Eye (tissue), 1 donor: ENCODE measurements at regions not wholly inside any gene's neighbourhood (a gene's known extent, or its start where the extent isn't known, plus 50 kb on each side); places are given as distances from the start of the nearest gene placed in this dataset.

Source experiments
- DNase-seq: peaks from one replicate; pipeline ENCODE4 v3.0.0-alpha.2; 2015

- DNase-seq, result no peak
These were observed 106.6 kb downstream of the MAF start for GRCh38 chr16:79493911-79494310.

DNA sequence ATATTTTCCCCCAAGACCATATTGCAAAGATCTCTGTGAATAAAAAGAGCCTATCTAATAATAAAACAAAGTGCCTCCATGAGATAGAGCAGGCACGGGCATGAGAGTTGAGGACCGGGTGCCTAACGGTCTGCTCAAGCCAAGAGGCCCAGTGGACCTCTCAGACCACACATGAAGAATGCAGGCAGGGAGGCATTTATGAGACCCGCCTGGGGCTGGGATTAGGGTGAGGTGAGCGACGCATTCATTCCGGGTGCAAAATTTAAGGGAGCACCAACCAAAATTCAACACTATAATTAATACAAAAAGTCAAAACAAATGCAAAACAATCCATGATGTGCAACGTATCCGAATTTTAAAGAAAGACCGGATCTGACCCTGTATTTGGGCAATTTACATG lies 108.5 kb downstream of the MAF start:
- DNase-seq, result no peak

DNA sequence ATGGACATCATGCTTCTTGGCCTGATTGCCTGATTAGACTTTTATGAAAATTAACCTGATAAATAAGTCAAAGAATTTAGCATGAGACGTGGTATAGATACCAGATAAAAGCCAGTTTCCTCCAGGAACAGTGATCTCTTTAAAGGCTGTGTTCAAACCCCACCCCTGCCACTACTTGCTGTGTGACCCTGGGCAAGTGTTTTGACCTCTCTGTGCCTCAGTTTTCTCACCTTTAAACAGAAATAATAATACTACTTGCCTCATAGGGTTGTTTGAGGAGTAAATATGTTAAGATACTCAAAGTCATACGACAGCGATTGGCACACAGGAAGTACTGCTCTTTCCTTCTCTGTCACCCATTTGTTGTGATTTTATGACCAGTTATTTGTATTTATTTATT lies 115.5 kb downstream of the MAF start:
- DNase-seq, result no peak

DNA sequence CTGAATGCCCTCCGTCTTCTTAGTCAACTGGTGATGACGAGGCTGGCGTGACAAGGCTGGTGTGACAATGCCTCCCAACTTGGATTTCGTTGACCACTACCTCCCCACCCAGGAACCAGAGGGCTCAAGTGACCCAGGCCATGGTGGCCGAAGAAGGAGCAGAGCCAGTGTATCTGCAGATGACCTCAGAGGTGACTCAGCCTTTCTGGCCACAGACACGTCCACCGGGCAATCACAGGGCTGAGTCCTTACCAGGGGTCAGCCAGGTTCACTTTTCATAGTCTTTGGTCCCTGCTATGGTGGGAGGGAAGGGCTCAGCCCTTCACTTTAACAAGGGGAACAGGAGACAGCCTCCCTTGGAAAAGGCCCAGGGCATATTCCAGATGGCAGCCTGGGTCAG lies 116.3 kb downstream of the MAF start:
- no peak for DNase-seq

DNA sequence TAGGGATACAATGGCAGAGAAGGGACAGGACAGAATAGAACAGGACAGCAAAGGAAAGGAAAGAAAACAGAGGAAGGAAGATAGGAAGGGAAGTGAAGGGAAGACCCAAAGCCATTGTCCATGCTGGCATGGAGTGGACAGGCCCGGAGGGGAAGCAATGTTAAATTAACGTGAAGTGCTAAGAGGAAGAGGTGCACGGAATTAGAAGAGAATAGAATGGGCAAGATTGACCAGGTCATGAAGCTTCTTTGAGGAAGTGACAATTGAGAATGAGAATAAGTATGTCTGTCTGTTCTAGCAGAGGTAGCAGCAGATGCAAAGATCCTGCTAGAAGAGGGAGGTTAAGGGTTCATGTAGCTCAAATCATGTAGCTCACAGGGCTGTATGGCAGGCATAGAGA lies 117.2 kb downstream of the MAF start:
- no peak for DNase-seq

- DNase-seq, result no peak
These were observed 118.5 kb downstream of the MAF start for GRCh38 chr16:79482011-79482410.

DNA sequence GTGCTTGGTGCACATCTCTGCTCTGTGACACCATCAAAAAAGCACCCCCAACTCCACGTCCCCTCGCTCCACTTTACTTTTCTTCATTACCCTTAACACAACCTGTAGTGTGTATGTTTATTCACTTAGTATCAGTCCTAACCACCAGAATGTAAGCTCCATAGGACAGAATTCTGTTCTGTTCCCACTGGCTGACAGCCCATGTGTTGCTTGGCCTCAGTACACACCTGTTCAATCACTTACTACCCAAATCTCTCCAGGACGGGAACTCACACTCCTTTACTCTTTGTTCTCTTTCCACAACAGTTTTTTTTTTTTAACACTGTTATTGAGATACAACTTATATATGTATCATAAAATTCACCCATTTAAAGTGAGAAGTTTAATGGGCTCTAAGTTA lies 119.6 kb downstream of the MAF start:
- DNase-seq, result no peak

DNA sequence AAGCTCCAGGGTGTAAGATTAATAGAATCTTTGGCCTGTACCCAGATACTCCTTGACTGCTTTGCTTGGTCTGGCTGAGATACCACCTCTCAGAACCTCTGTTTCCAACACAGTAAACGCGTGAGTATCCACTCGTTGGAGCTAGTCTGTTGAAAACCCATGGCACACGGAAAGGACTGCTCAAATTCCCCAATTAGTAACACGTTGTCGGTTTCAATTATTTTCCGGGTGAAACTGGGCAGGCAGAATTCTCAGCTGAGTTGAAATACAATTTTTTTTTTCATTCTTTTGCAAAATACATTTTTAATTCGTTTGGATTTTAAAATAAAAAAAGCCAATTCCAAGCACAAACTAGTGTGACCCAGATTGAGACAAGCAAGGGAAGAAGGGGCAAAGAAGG lies 120.5 kb downstream of the MAF start:
- DNase-seq, result peak; percentile 83

- DNase-seq, result no peak
These were observed 124.0 kb downstream of the MAF start for GRCh38 chr16:79476580-79476979.

- DNase-seq, result no peak
These were observed 124.7 kb downstream of the MAF start for GRCh38 chr16:79475841-79476240.

GRCh38 chr16:79473456-79473855 lies 127.1 kb downstream of the MAF start:
- DNase-seq, result no peak

DNA sequence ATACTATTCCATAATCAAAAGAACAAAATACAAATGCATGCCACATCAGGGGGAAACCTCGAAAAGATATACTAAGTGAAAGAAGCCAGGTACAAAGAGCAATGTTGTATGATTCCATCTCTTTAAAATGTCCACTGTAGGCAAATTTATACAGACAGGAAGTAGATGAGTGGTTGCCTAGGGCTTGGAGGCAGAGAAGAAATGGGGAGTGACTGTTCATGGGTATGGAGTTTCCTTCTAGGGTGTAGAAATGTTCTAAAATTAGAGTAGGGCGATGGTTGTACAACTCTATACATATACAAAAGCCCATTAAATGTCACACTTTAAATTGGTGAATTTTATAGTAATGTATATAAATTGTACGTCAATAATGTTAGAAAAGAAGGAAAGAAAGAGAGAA lies 128.1 kb downstream of the MAF start:
- no peak for DNase-seq

DNA sequence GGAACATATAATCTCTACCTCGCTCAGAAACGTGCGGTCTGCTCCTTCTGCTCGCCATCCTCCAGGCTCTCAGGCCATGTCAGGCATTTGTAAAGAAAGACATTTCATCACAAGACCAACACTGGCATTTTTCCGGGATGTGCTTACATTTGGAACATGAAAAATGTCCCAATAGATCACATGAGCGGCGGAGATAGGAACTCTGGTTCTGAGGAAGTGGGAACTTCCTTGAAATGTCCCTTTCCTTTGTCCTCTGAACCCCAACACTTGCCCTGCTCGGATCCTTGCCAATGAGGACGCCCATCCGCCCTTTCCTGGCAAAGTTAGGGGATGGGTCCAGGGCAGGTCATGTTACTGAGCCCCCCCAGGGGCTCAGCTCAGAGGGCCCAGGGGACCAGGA lies 130.5 kb downstream of the MAF start:
- no peak for DNase-seq

- DNase-seq, result no peak
These were observed 131.9 kb downstream of the MAF start for GRCh38 chr16:79468631-79469030.

DNA sequence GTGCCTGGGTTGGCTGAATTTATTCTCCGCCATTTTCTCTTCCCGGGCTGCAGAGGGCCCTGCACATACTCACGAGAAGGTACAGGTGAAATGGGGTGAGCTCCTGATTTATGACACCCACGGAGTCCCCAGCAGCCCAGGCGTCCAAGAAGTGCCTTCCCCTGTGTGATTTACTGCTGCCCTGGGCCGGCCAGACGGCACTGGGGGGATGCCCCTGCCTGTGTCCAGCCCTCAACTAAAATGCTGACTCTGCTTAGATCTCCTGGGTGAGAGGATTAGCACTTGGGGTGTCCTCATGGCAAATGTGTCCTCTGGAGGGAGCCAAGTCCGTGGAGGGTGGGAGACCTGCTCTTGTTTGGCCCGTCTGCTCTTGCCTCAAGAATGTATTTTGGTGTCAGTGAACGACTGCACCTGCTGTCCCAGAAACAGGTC lies 132.4 kb downstream of the MAF start:
- DNase-seq, result no peak

- no peak for DNase-seq
These were observed 134.4 kb downstream of the MAF start for GRCh38 chr16:79466111-79466510.

GRCh38 chr16:79463841-79464240 lies 136.7 kb downstream of the MAF start:
- DNase-seq, result no peak

GRCh38 chr16:79456036-79456435 lies 144.5 kb downstream of the MAF start:
- no peak for DNase-seq

GRCh38 chr16:79452671-79453070 lies 147.9 kb downstream of the MAF start:
- no peak for DNase-seq

- DNase-seq, result no peak
These were observed 149.2 kb downstream of the MAF start for GRCh38 chr16:79451196-79451816.

DNA sequence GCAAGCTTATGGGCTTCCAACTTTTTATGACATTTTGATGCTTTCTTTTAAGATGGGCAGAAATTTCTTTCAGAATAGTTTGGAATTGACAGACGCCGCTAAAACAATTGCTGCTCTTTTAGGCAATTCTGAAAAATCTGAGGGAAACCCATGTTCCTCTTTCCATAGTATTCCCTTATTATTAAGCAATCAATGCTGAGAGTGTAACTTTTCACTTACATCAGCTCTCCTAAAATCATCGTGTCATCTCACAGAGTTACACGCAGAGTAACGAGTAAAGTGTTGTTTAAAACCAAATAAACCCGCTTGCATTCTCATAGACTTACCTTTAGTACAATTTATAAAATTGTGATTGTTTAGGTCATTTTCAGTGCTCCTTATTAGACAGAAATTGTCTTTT lies 150.6 kb downstream of the MAF start:
- DNase-seq, result no peak

DNA sequence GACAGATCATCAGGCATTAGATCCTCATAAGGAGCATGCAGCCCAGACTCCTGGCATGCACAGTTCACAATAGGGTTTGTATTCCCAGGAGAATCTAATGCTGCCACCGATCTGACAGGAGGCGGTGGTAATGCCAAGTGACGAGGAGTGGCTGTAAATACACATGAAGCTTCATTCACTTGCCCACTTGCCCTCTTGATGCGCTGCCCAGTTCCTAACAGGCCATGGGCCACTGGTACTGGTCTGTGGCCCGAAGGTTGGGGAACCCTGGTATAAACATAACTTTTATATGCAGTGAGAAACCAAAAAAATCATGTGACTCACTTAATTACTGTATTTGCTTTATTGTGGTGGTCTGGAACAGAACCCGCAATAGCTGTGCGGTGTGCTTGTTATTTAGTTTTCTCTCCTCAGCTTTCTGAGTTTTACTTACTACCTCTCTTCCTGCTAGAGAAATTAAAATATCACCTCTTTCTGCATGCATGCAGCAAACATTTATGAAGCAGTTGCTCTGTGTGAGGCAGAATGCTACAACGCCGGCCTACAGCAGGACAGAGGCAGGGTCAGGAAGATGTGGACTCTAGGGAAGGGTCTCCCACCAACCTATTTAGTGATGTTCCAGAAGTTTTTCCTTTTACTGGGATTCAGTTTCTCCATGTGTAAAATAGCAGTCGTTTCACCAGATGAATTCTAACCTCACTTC lies 151.3 kb downstream of the MAF start:
- no peak for DNase-seq

- DNase-seq, result no peak
These were observed 156.0 kb downstream of the MAF start for GRCh38 chr16:79444572-79444971.

DNA sequence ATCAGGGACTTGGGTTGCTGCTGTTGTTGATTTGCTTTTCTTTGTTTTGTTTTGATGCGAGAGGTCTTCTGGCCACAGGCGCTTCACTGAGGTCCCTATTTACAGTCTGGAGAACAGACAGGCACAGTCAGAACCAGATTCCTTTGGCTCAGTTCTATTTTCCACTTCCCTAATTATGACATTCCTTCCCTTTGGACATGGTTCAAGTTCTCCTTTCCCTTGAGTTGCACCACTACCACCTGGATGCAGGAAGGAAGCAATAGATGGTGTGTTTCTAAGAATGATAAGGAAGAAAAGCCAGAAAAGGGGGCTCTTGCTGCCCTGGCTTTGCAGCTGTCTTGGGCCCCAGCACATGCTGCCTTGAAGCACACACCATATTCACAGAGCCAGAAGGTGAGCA lies 160.6 kb downstream of the MAF start:
- no peak for DNase-seq
